Lung microvascular endothelial cell (primary cell): ENCODE measurements at regions not wholly inside any gene's neighbourhood (a gene's known extent, or its start where the extent isn't known, plus 50 kb on each side); places are given as distances from the start of the nearest gene placed in this dataset.
"Not testable (repeated sequence)": the region's sequence is repeated elsewhere in the genome, so short reads cannot be mapped to it uniquely, and the experiment has no call there.

Experiments
- DNase-seq, 2 donors: peaks; one replicate each; pipeline versions ENCODE4 v3.0.0 to v3.0.0-alpha.2; 2010; ENCODE audit warnings: low read depth in 2 of 2

DNA sequence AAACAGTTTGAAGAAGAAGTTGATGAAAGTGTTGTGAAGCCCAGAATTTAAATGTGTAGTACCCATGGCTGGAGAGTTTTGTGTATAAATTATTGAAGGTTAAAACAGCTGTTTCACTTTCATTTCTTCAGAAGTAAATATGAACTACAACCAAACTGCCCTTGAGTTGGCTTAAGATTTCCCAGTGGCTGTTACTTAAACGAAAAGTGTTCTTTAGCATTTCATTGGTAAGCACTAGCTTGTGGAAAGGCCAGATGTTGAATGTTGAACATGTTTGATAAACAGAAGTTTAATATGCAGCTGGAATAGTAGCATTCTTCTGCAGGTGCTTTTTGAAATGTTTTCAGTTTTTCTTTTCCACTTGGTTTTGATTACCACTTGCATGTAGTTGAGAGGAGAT, 83.2 kb upstream of the TNRC6B start:
- DNase-seq = no peak

DNA sequence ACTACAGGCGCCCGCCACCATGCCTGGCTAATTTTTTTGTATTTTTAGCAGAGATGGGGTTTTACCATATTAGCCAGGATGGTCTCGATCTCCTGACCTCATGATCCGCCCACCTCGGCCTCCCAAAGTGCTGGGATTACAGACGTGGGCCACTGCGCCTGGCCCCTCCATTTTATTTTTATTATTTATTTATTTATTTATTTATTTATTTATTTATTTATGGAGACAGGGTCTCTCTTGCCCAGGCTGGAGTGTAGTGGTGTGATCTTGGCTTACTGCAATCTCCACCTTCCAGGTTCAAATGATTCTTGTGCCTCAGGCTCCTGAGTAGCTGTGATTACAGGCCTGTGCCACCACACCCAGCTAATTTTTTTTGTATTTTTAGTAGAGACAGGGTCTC, 77.8 kb upstream of the TNRC6B start:
- not testable (repeated sequence) for DNase-seq

DNA sequence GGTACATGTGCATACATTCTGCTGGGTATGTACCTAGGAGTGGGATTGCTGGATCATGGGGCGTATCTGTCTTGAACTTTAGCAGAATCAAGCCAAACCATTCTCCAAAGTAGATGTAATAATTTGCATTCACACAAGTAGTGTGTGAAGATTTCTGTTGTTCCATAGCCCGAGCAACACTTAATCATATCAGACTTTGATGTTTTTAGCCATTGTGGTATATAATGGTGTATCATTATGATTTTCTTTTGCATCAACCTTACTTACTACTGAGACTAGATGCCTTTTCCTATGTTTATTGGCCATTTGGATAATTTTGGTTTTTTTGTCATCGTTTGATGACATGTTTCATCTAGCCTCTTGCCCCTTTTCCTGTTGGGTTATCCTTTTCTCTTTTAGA, 72.0 kb upstream of the TNRC6B start:
- DNase-seq = no peak

GRCh38 chr22:40107244-40107643, 70.5 kb upstream of the TNRC6B start:
- peak; percentile 3 to 27 for DNase-seq

GRCh38 chr22:40107851-40108378, 69.8 kb upstream of the TNRC6B start:
- DNase-seq = peak; percentile 33 to 51

GRCh38 chr22:40108396-40108795, 69.3 kb upstream of the TNRC6B start:
- no peak for DNase-seq

GRCh38 chr22:40108926-40109325, 68.8 kb upstream of the TNRC6B start:
- DNase-seq = not testable (repeated sequence)

DNA sequence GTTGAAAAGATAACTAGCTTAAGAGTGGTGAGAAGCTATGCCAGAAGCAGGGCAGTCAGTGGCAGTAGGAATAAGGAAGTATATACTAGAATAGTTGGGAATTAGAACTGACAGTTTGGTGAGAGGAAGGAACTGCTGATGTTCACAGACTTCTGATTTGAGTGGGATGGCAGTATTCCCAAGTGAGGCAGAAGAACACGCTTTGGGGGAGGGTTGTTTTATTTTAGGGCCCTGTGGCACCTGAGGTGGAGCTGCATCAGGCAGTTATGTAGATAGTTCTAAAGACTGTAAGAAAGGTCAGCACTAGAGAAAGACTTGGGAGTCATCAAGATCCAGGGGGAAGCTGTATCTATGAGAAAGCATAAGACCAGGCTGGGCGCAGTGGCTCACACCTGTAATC, 66.3 kb upstream of the TNRC6B start:
- DNase-seq = no peak

DNA sequence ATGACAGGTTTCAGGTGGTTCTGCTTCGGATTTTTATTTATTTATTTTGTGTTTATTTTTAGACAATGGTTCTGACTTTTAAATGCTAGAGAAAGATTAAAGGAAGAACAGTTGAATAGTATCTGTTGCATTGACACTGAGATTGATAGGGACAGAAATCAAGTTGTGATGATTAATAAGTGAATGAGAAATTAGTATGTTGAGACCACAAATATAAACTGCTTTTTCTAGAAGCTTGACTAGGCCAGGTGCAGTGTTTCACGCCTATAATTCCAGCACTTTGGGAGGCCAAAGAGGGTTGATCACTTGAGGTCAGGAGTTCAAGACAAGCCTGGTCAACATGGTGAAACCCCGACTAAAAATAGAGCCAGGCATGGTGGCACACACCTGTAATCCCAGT, 65.1 kb upstream of the TNRC6B start:
- no peak for DNase-seq

DNA sequence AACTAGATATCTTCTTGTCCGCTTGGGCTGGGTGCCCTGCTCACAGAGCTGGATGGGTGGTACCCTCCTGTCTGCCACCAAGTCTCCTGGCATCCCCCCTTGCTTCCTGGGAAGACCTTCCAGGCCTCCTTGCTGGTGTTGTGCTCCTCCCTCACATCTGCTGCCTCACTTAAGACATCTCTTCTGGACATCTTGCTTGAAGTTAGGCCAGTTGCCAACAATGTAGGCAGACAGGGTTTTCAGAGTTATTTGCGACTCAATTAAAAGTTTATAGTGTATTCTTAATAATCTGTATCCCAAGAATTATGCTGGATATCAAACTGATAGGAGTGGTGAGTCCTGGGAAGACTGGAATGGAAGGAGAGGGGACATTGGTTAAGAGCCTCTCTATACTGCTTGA, 64.0 kb upstream of the TNRC6B start:
- no peak for DNase-seq

- no peak for DNase-seq
Measured at GRCh38 chr22:40114411-40114810, 63.3 kb upstream of the TNRC6B start.

- DNase-seq = peak in 1 of 2 donors; percentile 7
Measured at GRCh38 chr22:40116496-40117200, 61.1 kb upstream of the TNRC6B start.

DNA sequence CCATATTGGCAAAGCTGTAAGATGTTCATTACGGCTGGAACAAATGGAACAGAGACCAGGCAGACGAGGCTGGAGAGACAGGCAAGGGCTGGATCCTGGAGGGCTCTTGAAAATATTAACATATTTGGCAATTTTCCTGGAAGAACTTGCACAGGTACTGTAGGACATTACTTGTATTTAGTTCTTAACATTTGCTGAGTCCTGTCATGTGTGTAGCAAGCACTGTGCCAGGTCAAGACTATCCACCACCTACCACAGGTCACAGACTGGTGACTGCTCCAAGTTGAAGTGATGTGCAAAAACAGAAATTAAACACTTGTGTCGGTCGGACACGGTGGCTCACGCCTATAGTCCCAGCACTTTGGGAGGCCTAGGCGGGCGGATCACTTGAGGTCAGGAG, 58.7 kb upstream of the TNRC6B start:
- DNase-seq = no peak

GRCh38 chr22:40120848-40121247, 56.9 kb upstream of the TNRC6B start:
- peak; percentile 18 to 45 for DNase-seq

- DNase-seq = no peak
Measured at GRCh38 chr22:40121461-40121860, 56.3 kb upstream of the TNRC6B start.

DNA sequence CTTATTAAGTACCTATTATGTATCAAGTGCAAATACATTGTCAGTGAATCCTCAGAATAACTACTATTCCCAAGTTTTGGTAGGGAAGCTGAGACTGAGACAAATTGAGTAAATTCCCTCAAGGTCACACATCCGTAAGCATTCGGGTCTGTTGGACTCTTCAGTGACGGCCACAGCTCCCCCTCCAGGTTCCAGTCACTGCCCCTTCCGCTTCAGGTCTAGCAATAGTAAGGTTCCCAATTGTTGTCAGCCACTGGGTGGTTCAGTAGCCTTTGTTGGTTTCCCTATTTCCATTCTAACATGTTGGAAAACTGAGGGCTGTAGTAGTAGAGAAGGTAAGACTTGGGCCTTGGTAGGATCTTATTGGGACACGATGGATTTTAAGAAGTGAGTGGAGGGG, 54.9 kb upstream of the TNRC6B start:
- DNase-seq = no peak

DNA sequence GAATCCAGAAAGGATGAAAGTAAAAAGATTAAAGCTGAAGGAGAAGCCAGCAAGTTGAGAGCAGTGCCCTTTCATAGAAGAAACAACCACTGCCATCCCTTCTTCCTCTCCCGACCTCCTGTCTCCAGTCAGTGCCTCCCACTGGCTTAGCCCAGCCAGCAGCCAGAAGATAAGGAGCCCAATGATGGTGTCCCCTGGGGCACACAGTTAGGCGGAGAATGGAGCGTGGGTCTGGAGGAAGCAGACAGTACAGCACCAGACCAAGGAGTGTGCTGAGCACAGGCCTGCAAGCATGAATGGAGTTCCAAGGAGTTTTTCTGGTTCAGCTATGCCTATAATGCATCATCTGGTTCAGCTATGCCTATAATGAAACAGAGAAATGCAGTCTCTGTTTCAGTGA, 54.3 kb upstream of the TNRC6B start:
- no peak for DNase-seq
